Neuronal stem cell (in vitro differentiated cells): ENCODE measurements at regions not wholly inside any gene's neighbourhood (a gene's known extent, or its start where the extent isn't known, plus 50 kb on each side); places are given as distances from the start of the nearest gene placed in this dataset.
"Not testable (repeated sequence)": the region's sequence is repeated elsewhere in the genome, so short reads cannot be mapped to it uniquely, and the experiment has no call there.

Experiments
- DNase-seq: peaks from one replicate; pipeline ENCODE4 v3.0.0-alpha.2; 2013; ENCODE audit warnings: low spot score
- H2AFZ ChIP-seq: one replicate; pipeline ENCODE4 v1.6.1; 2013; ENCODE audit warnings: mild to moderate bottlenecking, low read length, inconsistent platforms
- H2AK5ac ChIP-seq: 2 replicates; pipeline ENCODE4 v1.6.1; 2013; ENCODE audit warnings: low read depth, mild to moderate bottlenecking, inconsistent platforms, low read length, moderate library complexity, mixed read lengths
- H2BK120ac ChIP-seq: 2 replicates; pipeline ENCODE4 v1.6.1; 2013; ENCODE audit warnings: low read depth, mild to moderate bottlenecking, inconsistent platforms, low read length, moderate library complexity, mixed read lengths
- H2BK12ac ChIP-seq: one replicate; pipeline ENCODE4 v1.6.1; 2013; ENCODE audit warnings: low read length, inconsistent platforms
- H2BK15ac ChIP-seq: 2 replicates; pipeline ENCODE4 v1.6.1; 2013; ENCODE audit warnings: mild to moderate bottlenecking, low read length, inconsistent platforms, mixed read lengths
- H2BK5ac ChIP-seq: one replicate; pipeline ENCODE4 v1.6.1; 2013; ENCODE audit warnings: inconsistent platforms, mild to moderate bottlenecking, low read length, moderate library complexity
- H3K14ac ChIP-seq: one replicate; pipeline ENCODE4 v1.6.1; 2013; ENCODE audit warnings: low read length, inconsistent platforms
- H3K18ac ChIP-seq: 2 replicates; pipeline ENCODE4 v1.6.1; 2013; ENCODE audit warnings: low read length, inconsistent platforms
- H3K23ac ChIP-seq: 2 replicates; pipeline ENCODE4 v1.6.1; 2013; ENCODE audit warnings: low read depth, mild to moderate bottlenecking, mixed read lengths, low read length, inconsistent platforms; ENCODE audit not compliant: poor library complexity
- H3K27ac ChIP-seq: replicated peaks from 3 replicates; pipeline ENCODE4 v1.5.1; 2013; ENCODE audit warnings: low read length, inconsistent platforms
- H3K27me3 ChIP-seq, 3 experiments: 2 replicates each; pipeline ENCODE4 v1.6.1; 2013; ENCODE audit warnings: low read length in 3 of 3, mild to moderate bottlenecking in 2 of 3, inconsistent platforms in 1 of 3, low read depth in 1 of 3, mixed read lengths in 1 of 3, moderate library complexity in 1 of 3; ENCODE audit not compliant: control insufficient read depth in 3 of 3, insufficient read depth in 3 of 3
- H3K36me3 ChIP-seq, 2 donors: replicated peaks in 1 of 2; 2 replicates each; pipeline ENCODE4 v1.6.1; 2013; ENCODE audit warnings: low read length in 2 of 2; ENCODE audit not compliant: control insufficient read depth in 2 of 2, insufficient read depth in 2 of 2
- H3K4ac ChIP-seq: 2 replicates; pipeline ENCODE4 v1.6.1; 2013; ENCODE audit warnings: inconsistent platforms, mild to moderate bottlenecking, low read length, moderate library complexity
- H3K4me1 ChIP-seq, 2 donors: 1 replicate in 1 of 2; 2 replicates in 1 of 2; pipeline ENCODE4 v1.6.1; 2013; ENCODE audit warnings: low read length in 2 of 2, low read depth in 1 of 2; ENCODE audit not compliant: control insufficient read depth in 2 of 2, insufficient read depth in 1 of 2
- H3K4me2 ChIP-seq: one replicate; pipeline ENCODE4 v1.6.1; 2013; ENCODE audit warnings: mild to moderate bottlenecking, low read length, inconsistent platforms; ENCODE audit not compliant: insufficient read depth, poor library complexity, severe bottlenecking
- H3K4me3 ChIP-seq, 2 donors: 2 replicates each; pipeline ENCODE4 v1.5.1; 2013; ENCODE audit warnings: low read length in 2 of 2, mild to moderate bottlenecking in 2 of 2, inconsistent platforms in 1 of 2, moderate library complexity in 1 of 2
- H3K79me1 ChIP-seq: one replicate; pipeline ENCODE4 v1.6.1; 2013; ENCODE audit warnings: low read depth, mild to moderate bottlenecking, inconsistent platforms, low read length, moderate library complexity
- H3K9ac ChIP-seq: one replicate; pipeline ENCODE4 v1.6.1; 2013; ENCODE audit warnings: mild to moderate bottlenecking, low read depth, low read length, inconsistent platforms; ENCODE audit not compliant: poor library complexity
- H3K9me3 ChIP-seq, 2 donors: replicated peaks in 1 of 2; 2 replicates each; pipeline versions ENCODE3 to v1.6.1; 2013; ENCODE audit warnings: low read length in 2 of 2, mild to moderate bottlenecking in 2 of 2, inconsistent platforms in 1 of 2, low read depth in 1 of 2, mixed read lengths in 1 of 2, moderate library complexity in 1 of 2; ENCODE audit not compliant: control insufficient read depth in 2 of 2, insufficient read depth in 1 of 2
- H4K8ac ChIP-seq: one replicate; pipeline ENCODE4 v1.6.1; 2013; ENCODE audit warnings: low read depth, mild to moderate bottlenecking, inconsistent platforms, low read length, moderate library complexity
- H4K91ac ChIP-seq: one replicate; pipeline ENCODE4 v1.6.1; 2013; ENCODE audit warnings: low read length, low read depth, mild to moderate bottlenecking, inconsistent platforms; ENCODE audit not compliant: poor library complexity
- WGBS, 2 donors: extraction: QIAGEN DNeasy Blood & Tissue Kit; methylation state at CpG; one replicate each; pipeline ENCODE4 v1.1.7; 2013; ENCODE audit warnings: missing lambda C conversion rate in 2 of 2, mixed read lengths in 1 of 2; ENCODE audit not compliant: insufficient read length in 2 of 2, insufficient replicate concordance in 1 of 2; ENCODE audit errors: extremely low coverage in 2 of 2; 5-methylcytosine and 5-hydroxymethylcytosine counted together

GRCh38 chr10:32140403-32140802 is 84.2 kb upstream of the KIF5B start:
- Histone ChIP-seq H2AFZ (no peak overlapping the region), H3K27me3 (no peaks in the 10 kb centered on the region), H3K4me3 (no peak overlapping the region), H2BK5ac (no peak overlapping the region), H3K4ac (no peak overlapping the region), H3K27ac (no peak overlapping the region), H3K9ac (no peak overlapping the region), H3K23ac (no peak overlapping the region), H3K14ac (no peak overlapping the region), H3K4me1 (peaks cover 7 to 8% of the 10 kb centered on the region in 2 donors), H3K9me3 (no peaks in the 10 kb centered on the region), H3K79me1 (no peaks in the 10 kb centered on the region), H2BK12ac (no peak overlapping the region), H4K8ac (no peak overlapping the region), H3K36me3 (no peaks in the 10 kb centered on the region), H3K18ac (no peak overlapping the region), H2BK15ac (no peak overlapping the region), H2AK5ac (no peak overlapping the region), H3K4me2 (no peak overlapping the region), H4K91ac (no peak overlapping the region), H2BK120ac (no peak overlapping the region)
- WGBS, 2 donors: no CpG with 5 or more reads among the region's 4 CpGs
- no peak for DNase-seq

GRCh38 chr10:32139223-32140073 is 83.2 kb upstream of the KIF5B start:
- H2BK15ac ChIP-seq: no peak overlapping the region
- peak overlapping the region; percentile 11 for H3K4me2 ChIP-seq
- H3K4me3 ChIP-seq: no peak overlapping the region
- H3K27ac ChIP-seq: peak overlapping the region; percentile 31
- no peaks in the 10 kb centered on the region for H3K9me3 ChIP-seq
- peak overlapping the region; percentile 3 for H3K18ac ChIP-seq
- H3K4me1 ChIP-seq: peaks cover 7 to 8% of the 10 kb centered on the region in 2 donors
- no peak overlapping the region for H3K14ac ChIP-seq
- H3K9ac ChIP-seq: no peak overlapping the region
- H3K27me3 ChIP-seq: no peaks in the 10 kb centered on the region
- H2BK12ac ChIP-seq: no peak overlapping the region
- H3K36me3 ChIP-seq: no peaks in the 10 kb centered on the region
- H3K23ac ChIP-seq: no peak overlapping the region
- H4K91ac ChIP-seq: no peak overlapping the region
- H3K4ac ChIP-seq: no peak overlapping the region
- H4K8ac ChIP-seq: no peak overlapping the region
- no peaks in the 10 kb centered on the region for H3K79me1 ChIP-seq
- no peak overlapping the region for H2AK5ac ChIP-seq
- H2BK5ac ChIP-seq: no peak overlapping the region
- no peak overlapping the region for H2BK120ac ChIP-seq
- no CpG with 5 or more reads among the region's 12 CpGs for WGBS, 2 donors
- DNase-seq: peak; percentile 21
- H2AFZ ChIP-seq: peak overlapping the region; percentile 76

GRCh38 chr10:32136927-32137326 is 80.7 kb upstream of the KIF5B start:
- not testable (repeated sequence) for H4K91ac ChIP-seq, H3K4me1 ChIP-seq, H2BK5ac ChIP-seq, H3K27ac ChIP-seq, H3K79me1 ChIP-seq, H2BK15ac ChIP-seq, H3K4me2 ChIP-seq, H3K23ac ChIP-seq, H3K4me3 ChIP-seq, H3K27me3 ChIP-seq, DNase-seq, H3K9ac ChIP-seq, H2AFZ ChIP-seq, H3K18ac ChIP-seq, H3K36me3 ChIP-seq, H3K14ac ChIP-seq, H4K8ac ChIP-seq, H3K9me3 ChIP-seq, H2BK120ac ChIP-seq, H2AK5ac ChIP-seq, H3K4ac ChIP-seq, H2BK12ac ChIP-seq
- no CpG with 5 or more reads among the region's 7 CpGs for WGBS, 2 donors

DNA sequence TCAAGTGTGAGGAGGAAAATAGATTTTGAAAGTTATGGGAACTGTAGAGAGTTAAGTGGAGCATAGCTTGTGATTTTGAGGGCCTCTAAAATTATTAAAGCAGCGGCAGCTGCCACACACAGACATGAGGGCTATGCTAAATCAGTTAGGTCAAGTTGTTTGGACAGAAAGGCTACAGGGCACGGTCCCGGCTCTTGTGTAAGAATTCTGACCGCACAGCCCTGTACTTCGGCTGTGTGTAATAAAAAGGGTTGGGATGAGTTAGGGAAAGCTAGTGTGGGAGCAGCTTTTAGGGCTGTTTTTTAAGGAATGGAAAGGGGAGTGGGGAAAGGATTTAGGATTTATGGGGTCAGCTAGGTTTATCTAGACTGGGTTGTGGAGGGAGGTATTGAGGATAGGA is 79.6 kb upstream of the KIF5B start:
- not testable (repeated sequence) for DNase-seq, H3K4ac ChIP-seq, H4K8ac ChIP-seq, H2BK5ac ChIP-seq, H3K14ac ChIP-seq, H2BK15ac ChIP-seq, H2AFZ ChIP-seq, H3K23ac ChIP-seq, H3K27ac ChIP-seq, H3K36me3 ChIP-seq, H3K79me1 ChIP-seq, H2AK5ac ChIP-seq, H2BK120ac ChIP-seq, H2BK12ac ChIP-seq, H3K9me3 ChIP-seq, H3K4me2 ChIP-seq, H3K27me3 ChIP-seq, H3K9ac ChIP-seq, H3K18ac ChIP-seq, H3K4me3 ChIP-seq, H3K4me1 ChIP-seq, H4K91ac ChIP-seq
- WGBS, 2 donors: no CpG with 5 or more reads among the region's 5 CpGs
